Bronchial epithelial cell (primary cell): ENCODE measurements at regions not wholly inside any gene's neighbourhood (a gene's known extent, or its start where the extent isn't known, plus 50 kb on each side); places are given as distances from the start of the nearest gene placed in this dataset.

Source experiments
- DNase-seq: peaks from one replicate; pipeline ENCODE4 v3.0.0-alpha.2; 2010; ENCODE audit warnings: low read depth
- FAIRE-seq: peaks from 2 replicates; lab custom pipeline; 2011; peaks lifted over from hg19 to GRCh38; lab: Jason Lieb, UNC
- H3K27me3 ChIP-seq: 2 replicates; pipeline ENCODE4 v1.5.1; 2011; ENCODE audit warnings: low read length; ENCODE audit not compliant: control insufficient read depth, insufficient read depth
- H3K36me3 ChIP-seq: 2 replicates; pipeline ENCODE4 v1.5.1; 2011; ENCODE audit warnings: low read length; ENCODE audit not compliant: control insufficient read depth, insufficient read depth
- H3K4me3 ChIP-seq: 2 replicates; pipeline ENCODE4 v1.5.1; 2011; ENCODE audit warnings: mild to moderate bottlenecking, low read depth, low read length, control low read depth
- TF ChIP-seq, protein P1 (sequence below): IDR thresholded peaks from 2 replicates; pipeline ENCODE4 v1.5.1; 2011; ENCODE audit warnings: mild to moderate bottlenecking, moderate library complexity, low read length, control low read depth, inconsistent platforms; ENCODE audit not compliant: insufficient read depth, severe bottlenecking

DNA sequence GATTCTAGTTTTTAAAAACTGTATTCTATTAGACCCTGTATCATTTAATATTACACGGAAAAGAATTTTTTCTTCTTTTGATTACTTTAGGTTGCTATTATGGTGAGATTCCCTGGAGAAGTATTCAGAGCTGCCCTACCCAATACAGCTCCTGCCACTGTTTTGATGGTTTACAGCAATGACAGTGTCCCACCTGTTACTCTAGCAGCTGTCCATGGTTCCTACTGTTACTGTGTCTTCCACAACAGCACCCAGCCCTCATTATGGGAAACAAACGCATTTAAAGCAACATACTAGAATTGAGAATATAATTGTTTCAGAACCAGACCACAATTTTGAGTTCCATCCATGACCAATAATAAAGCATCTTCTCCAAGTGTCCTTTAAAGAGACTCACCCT lies 450.7 kb downstream of the SHQ1 start:
- Histone ChIP-seq H3K27me3 (no peaks in the 10 kb centered on the region), H3K4me3 (no peak overlapping the region), H3K36me3 (no peaks in the 10 kb centered on the region)
- no peak for FAIRE-seq
- TF ChIP-seq, protein P1, sequence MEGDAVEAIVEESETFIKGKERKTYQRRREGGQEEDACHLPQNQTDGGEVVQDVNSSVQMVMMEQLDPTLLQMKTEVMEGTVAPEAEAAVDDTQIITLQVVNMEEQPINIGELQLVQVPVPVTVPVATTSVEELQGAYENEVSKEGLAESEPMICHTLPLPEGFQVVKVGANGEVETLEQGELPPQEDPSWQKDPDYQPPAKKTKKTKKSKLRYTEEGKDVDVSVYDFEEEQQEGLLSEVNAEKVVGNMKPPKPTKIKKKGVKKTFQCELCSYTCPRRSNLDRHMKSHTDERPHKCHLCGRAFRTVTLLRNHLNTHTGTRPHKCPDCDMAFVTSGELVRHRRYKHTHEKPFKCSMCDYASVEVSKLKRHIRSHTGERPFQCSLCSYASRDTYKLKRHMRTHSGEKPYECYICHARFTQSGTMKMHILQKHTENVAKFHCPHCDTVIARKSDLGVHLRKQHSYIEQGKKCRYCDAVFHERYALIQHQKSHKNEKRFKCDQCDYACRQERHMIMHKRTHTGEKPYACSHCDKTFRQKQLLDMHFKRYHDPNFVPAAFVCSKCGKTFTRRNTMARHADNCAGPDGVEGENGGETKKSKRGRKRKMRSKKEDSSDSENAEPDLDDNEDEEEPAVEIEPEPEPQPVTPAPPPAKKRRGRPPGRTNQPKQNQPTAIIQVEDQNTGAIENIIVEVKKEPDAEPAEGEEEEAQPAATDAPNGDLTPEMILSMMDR = no peak
- no peak for DNase-seq

DNA sequence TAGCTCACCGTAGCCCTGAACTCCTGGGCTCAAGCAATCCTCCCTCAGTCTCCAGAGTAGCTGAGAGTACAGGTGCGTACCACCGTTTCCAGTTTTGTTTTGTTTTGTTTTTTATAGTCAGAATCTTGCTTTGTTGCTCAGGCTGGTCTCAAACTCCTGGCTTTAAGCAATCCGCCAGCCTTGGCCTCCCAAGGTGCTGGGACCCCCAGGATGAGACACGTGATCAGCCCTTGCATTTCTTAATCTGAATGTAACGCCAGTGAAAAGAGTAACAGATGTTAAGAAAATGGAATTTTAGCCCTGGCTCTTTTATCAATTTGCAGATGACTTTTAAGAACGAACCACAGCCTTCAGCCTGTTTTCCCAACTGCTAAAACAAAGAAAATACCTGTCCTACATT lies 451.3 kb downstream of the SHQ1 start:
- Histone ChIP-seq H3K36me3 (no peaks in the 10 kb centered on the region), H3K27me3 (no peaks in the 10 kb centered on the region), H3K4me3 (no peak overlapping the region)
- FAIRE-seq = no peak
- DNase-seq = no peak
- TF ChIP-seq, protein P1 = no peak

DNA sequence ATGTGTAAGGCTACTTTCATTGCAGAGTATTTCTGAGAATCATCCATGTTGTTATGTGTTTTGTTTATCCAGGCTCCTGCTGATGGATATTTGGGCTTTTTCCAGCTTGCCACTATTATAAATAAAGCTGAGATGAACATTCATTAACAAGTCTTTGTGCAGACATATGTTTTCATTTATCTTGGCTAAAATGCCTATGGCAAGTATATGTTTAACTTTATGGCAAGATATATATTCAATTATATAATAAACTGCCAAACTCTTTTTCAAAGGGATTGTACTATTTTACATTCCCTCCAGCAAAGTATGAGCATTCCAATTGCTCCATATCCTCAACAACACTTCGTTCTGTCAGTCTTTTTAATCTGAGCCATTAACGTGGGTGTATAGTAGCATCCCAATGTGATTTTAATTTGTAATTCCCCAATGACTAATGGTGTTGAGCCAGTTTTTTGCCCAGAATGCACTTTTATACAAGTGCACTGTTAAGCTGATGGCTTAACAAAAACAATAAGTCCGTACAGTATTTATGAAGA lies 452.4 kb downstream of the SHQ1 start:
- Histone ChIP-seq H3K36me3 (no peaks in the 10 kb centered on the region), H3K27me3 (no peaks in the 10 kb centered on the region), H3K4me3 (no peak overlapping the region)
- FAIRE-seq (no peak), DNase-seq (no peak)
- TF ChIP-seq, protein P1 = no peak

DNA sequence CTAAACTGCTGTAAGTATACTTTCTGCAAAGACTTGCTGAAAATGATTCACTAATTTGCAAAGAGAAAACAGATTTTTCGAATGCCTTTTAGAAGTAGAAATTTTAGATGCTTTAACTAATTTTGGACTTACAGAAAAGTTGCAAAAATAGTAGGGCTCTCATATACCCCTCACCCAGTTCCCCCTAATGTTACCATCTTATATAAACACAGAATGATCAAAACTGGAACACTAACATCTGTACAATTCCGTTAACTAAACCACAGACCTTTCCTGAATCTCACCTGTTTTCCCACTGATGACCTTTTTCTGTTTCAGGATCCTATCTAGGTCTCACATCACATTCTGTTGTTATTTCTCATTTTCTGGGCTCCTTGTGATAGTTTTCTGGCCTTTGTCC lies 454.8 kb downstream of the SHQ1 start:
- TF ChIP-seq, protein P1 = no peak
- Histone ChIP-seq H3K27me3 (no peaks in the 10 kb centered on the region), H3K36me3 (no peaks in the 10 kb centered on the region), H3K4me3 (no peak overlapping the region)
- FAIRE-seq (no peak), DNase-seq (no peak)

DNA sequence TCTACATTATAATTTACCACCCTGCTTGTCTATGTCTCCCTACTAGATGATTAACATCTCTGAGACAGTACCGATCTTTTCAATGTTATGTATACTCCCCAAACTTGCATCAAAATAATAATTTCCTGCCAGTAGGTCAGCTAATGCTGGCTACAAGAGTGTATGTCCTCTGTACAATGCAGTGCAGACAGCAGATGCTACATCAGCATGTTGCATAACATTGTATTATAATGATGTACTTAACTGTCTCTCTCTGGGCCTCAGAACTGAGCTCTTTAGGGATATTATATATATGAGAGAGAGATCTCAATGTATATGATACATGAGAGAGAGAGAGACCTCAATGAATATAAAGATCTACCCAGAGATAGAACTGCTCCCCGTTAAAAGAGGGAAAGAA lies 456.6 kb downstream of the SHQ1 start:
- no peak for DNase-seq
- no peak for FAIRE-seq
- Histone ChIP-seq H3K4me3 (no peak overlapping the region), H3K36me3 (no peaks in the 10 kb centered on the region), H3K27me3 (no peaks in the 10 kb centered on the region)
- TF ChIP-seq, protein P1 = no peak

DNA sequence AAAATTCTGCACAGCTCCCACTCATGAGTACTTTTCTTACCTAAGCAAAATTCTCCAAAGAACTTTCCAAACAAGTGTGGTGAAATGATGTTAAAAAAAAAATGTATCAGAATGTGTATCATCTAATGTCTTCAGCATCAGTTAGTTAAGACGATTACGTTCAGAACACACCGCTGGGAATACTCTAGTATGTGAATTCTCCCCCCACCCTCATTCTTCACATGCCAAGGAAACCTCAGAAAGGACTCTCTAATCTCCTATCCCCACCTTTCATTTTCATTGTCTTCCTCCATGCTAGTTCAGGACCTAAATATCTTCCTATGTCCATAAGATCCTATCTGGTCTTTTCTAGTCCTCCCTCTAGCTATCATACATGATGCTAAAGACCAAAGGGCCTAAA lies 457.4 kb downstream of the SHQ1 start:
- DNase-seq (no peak), FAIRE-seq (no peak)
- TF ChIP-seq, protein P1 = no peak
- H3K36me3 ChIP-seq = no peaks in the 10 kb centered on the region
- H3K4me3 ChIP-seq = no peak overlapping the region
- H3K27me3 ChIP-seq = no peaks in the 10 kb centered on the region
